SK-N-SH treated with all-trans-retinoic acid at 6 μM for 48 hours (cell line): ENCODE measurements at regions not wholly inside any gene's neighbourhood (a gene's known extent, or its start where the extent isn't known, plus 50 kb on each side); places are given as distances from the start of the nearest gene placed in this dataset.

Source experiments
- GLIS3 ChIP-seq: fragments of 250-450 bp; sonication (Bioruptor Pico); IDR thresholded peaks from 2 replicates; pipeline ENCODE4 v1.5.0; 2020; ENCODE audit warnings: mild to moderate bottlenecking, moderate library complexity
- ISL1 ChIP-seq: fragments of 250-450 bp; sonication (Bioruptor Pico); IDR thresholded peaks from 2 replicates; pipeline ENCODE4 v2.1.2; 2022; ENCODE audit warnings: mild to moderate bottlenecking, moderate library complexity
- ZC3H10 ChIP-seq: fragments of 250-450 bp; sonication (Bioruptor Pico); IDR thresholded peaks from 2 replicates; pipeline ENCODE4 v1.5.1; 2021; ENCODE audit warnings: mild to moderate bottlenecking, moderate library complexity
- ZFP3 ChIP-seq: fragments of 250-450 bp; sonication (Bioruptor Pico); IDR thresholded peaks from 2 replicates; pipeline ENCODE4 v1.5.0; 2020; ENCODE audit warnings: mild to moderate bottlenecking, moderate library complexity
- ZNF70 ChIP-seq: fragments of 450-650 bp; formaldehyde crosslinking; IDR thresholded peaks from 2 replicates; pipeline ENCODE4 v1.5.0; 2020; ENCODE audit warnings: mild to moderate bottlenecking, moderate library complexity
- ZNF8 ChIP-seq: fragments of 450-650 bp; formaldehyde crosslinking; IDR thresholded peaks from 2 replicates; pipeline ENCODE4 v1.5.0; 2020; ENCODE audit warnings: mild to moderate bottlenecking, moderate library complexity
- TF ChIP-seq, protein P1 (sequence below): fragments of 250-450 bp; sonication (Bioruptor Pico); IDR thresholded peaks from 2 replicates; pipeline ENCODE4 v1.5.1; 2021; ENCODE audit warnings: mild to moderate bottlenecking, moderate library complexity
- TF ChIP-seq, protein P2 (sequence below): fragments of 250-450 bp; sonication (Bioruptor Pico); IDR thresholded peaks from 2 replicates; pipeline ENCODE4 v1.5.0; 2020; ENCODE audit warnings: mild to moderate bottlenecking, moderate library complexity
- TF ChIP-seq, protein P3 (sequence below): fragments of 250-450 bp; sonication (Bioruptor Pico); IDR thresholded peaks from 2 replicates; pipeline ENCODE4 v1.5.1; 2020; ENCODE audit warnings: low read depth, mild to moderate bottlenecking, moderate library complexity

DNA sequence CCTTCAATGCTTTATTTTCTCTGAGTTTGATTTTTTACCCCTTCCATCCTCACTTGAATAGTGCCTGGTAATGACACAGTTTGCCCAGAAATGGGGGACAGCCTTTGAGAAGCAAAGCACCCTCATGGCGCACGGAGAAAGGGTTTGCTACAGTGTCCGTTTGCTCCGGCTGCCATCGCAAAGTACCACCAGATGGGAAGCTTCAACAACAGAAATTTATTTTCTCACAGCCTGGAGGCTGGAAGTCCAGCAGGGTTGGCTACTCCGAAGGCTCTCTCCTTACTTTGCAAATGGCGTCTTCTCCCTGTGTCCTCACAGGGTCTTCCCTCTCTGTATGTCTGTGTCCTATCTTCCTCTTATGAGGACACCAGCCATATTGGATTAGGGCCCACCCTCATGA, 327.7 kb upstream of the KAZN start:
- TF ChIP-seq, protein P1, sequence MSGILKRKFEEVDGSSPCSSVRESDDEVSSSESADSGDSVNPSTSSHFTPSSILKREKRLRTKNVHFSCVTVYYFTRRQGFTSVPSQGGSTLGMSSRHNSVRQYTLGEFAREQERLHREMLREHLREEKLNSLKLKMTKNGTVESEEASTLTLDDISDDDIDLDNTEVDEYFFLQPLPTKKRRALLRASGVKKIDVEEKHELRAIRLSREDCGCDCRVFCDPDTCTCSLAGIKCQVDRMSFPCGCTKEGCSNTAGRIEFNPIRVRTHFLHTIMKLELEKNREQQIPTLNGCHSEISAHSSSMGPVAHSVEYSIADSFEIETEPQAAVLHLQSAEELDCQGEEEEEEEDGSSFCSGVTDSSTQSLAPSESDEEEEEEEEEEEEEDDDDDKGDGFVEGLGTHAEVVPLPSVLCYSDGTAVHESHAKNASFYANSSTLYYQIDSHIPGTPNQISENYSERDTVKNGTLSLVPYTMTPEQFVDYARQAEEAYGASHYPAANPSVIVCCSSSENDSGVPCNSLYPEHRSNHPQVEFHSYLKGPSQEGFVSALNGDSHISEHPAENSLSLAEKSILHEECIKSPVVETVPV (CRISPR knock-in tag) = no peak
- TF ChIP-seq ZC3H10 (CRISPR knock-in tag) (no peak), GLIS3 (CRISPR knock-in tag) (no peak), ZFP3 (CRISPR knock-in tag) (no peak), ZNF70 (CRISPR knock-in tag) (no peak), ZNF8 (CRISPR knock-in tag) (no peak), ISL1 (CRISPR knock-in tag) (no peak)
- TF ChIP-seq, protein P2, sequence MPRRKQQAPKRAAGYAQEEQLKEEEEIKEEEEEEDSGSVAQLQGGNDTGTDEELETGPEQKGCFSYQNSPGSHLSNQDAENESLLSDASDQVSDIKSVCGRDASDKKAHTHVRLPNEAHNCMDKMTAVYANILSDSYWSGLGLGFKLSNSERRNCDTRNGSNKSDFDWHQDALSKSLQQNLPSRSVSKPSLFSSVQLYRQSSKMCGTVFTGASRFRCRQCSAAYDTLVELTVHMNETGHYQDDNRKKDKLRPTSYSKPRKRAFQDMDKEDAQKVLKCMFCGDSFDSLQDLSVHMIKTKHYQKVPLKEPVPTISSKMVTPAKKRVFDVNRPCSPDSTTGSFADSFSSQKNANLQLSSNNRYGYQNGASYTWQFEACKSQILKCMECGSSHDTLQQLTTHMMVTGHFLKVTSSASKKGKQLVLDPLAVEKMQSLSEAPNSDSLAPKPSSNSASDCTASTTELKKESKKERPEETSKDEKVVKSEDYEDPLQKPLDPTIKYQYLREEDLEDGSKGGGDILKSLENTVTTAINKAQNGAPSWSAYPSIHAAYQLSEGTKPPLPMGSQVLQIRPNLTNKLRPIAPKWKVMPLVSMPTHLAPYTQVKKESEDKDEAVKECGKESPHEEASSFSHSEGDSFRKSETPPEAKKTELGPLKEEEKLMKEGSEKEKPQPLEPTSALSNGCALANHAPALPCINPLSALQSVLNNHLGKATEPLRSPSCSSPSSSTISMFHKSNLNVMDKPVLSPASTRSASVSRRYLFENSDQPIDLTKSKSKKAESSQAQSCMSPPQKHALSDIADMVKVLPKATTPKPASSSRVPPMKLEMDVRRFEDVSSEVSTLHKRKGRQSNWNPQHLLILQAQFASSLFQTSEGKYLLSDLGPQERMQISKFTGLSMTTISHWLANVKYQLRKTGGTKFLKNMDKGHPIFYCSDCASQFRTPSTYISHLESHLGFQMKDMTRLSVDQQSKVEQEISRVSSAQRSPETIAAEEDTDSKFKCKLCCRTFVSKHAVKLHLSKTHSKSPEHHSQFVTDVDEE (CRISPR knock-in tag) = no peak
- TF ChIP-seq, protein P3, sequence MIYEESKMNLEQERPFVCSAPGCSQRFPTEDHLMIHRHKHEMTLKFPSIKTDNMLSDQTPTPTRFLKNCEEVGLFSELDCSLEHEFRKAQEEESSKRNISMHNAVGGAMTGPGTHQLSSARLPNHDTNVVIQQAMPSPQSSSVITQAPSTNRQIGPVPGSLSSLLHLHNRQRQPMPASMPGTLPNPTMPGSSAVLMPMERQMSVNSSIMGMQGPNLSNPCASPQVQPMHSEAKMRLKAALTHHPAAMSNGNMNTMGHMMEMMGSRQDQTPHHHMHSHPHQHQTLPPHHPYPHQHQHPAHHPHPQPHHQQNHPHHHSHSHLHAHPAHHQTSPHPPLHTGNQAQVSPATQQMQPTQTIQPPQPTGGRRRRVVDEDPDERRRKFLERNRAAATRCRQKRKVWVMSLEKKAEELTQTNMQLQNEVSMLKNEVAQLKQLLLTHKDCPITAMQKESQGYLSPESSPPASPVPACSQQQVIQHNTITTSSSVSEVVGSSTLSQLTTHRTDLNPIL (CRISPR knock-in tag) = no peak
